Femur (tissue), 1 donor: ENCODE measurements at regions not wholly inside any gene's neighbourhood (a gene's known extent, or its start where the extent isn't known, plus 50 kb on each side); places are given as distances from the start of the nearest gene placed in this dataset.
"Not testable (repeated sequence)": the region's sequence is repeated elsewhere in the genome, so short reads cannot be mapped to it uniquely, and the experiment has no call there.

Experiments
- DNase-seq: peaks from one replicate; pipeline ENCODE4 v3.0.0-alpha.2; 2017

GRCh38 chr5:131001507-131001906 lies 163.5 kb downstream of the HINT1 start:
- DNase-seq = no peak

- no peak for DNase-seq
These were observed 164.8 kb downstream of the HINT1 start for GRCh38 chr5:131000289-131000688.

- not testable (repeated sequence) for DNase-seq
These were observed 168.3 kb downstream of the HINT1 start for GRCh38 chr5:130996720-130997119.

GRCh38 chr5:130995851-130996250 lies 169.2 kb downstream of the HINT1 start:
- no peak for DNase-seq

GRCh38 chr5:130995254-130995515 lies 169.9 kb downstream of the HINT1 start:
- no peak for DNase-seq

GRCh38 chr5:130994496-130995253 lies 170.4 kb downstream of the HINT1 start:
- no peak for DNase-seq

GRCh38 chr5:130992621-130993020 lies 172.4 kb downstream of the HINT1 start:
- no peak for DNase-seq

- DNase-seq = peak; percentile 32
These were observed 173.0 kb downstream of the HINT1 start for GRCh38 chr5:130992095-130992494.

GRCh38 chr5:130985776-130986175 lies 179.3 kb downstream of the HINT1 start:
- DNase-seq = no peak

- DNase-seq = no peak
These were observed 183.4 kb downstream of the HINT1 start for GRCh38 chr5:130981663-130982062.

- DNase-seq = no peak
These were observed 186.6 kb downstream of the HINT1 start for GRCh38 chr5:130978475-130978874.

- DNase-seq = no peak
These were observed 188.6 kb downstream of the HINT1 start for GRCh38 chr5:130976493-130976892.

- no peak for DNase-seq
These were observed 189.2 kb downstream of the HINT1 start for GRCh38 chr5:130975847-130976246.

- DNase-seq = no peak
These were observed 189.8 kb downstream of the HINT1 start for GRCh38 chr5:130975299-130975698.

GRCh38 chr5:130974021-130974683 lies 190.9 kb downstream of the HINT1 start:
- DNase-seq = no peak

GRCh38 chr5:130966990-130967525 lies 198.0 kb downstream of the HINT1 start:
- DNase-seq = no peak

GRCh38 chr5:130965920-130966319 lies 199.1 kb downstream of the HINT1 start:
- DNase-seq = no peak

- DNase-seq = no peak
These were observed 199.7 kb downstream of the HINT1 start for GRCh38 chr5:130965360-130965759.

GRCh38 chr5:130964231-130965202 lies 200.5 kb downstream of the HINT1 start:
- no peak for DNase-seq

- DNase-seq = no peak
These were observed 201.3 kb downstream of the HINT1 start for GRCh38 chr5:130963798-130964197.

- no peak for DNase-seq
These were observed 207.9 kb downstream of the HINT1 start for GRCh38 chr5:130957151-130957550.

- no peak for DNase-seq
These were observed 210.0 kb downstream of the HINT1 start for GRCh38 chr5:130955041-130955440.

GRCh38 chr5:130954336-130954735 lies 210.7 kb downstream of the HINT1 start:
- DNase-seq = no peak
